ENCODE measurements at regions not wholly inside any gene's neighbourhood (a gene's known extent, or its start where the extent isn't known, plus 50 kb on each side); places are given as distances from the start of the nearest gene placed in this dataset.

GRCh38 chr18:60112369-60112768 is 212.6 kb downstream of the PMAIP1 start:
- no peak overlapping the region for H3K9ac ChIP-seq (ENCODE audit: low read depth, low read length, poor library complexity, severe bottlenecking)
- H3K4me1 ChIP-seq (ENCODE audit: insufficient read depth, low read length, poor library complexity, severe bottlenecking) = no peaks in the 10 kb centered on the region
- no peak for TF ChIP-seq CTCF (conservative IDR thresholded peaks at IDR 0.05; ENCODE audit: low read length)
- TF ChIP-seq EZH2phosphoT487 (IDR thresholded peaks at IDR 0.05; ENCODE audit: borderline replicate concordance) = no peak
- no peak overlapping the region for H2AFZ ChIP-seq (ENCODE audit: low read length)
- no peaks in the 10 kb centered on the region for H3K79me2 ChIP-seq (ENCODE audit: insufficient read depth, low read length)
- H3K36me3 ChIP-seq (ENCODE audit: insufficient read depth, low read length) = no peaks in the 10 kb centered on the region
- H3K27me3 ChIP-seq (ENCODE audit: insufficient read depth, low read length, poor library complexity, severe bottlenecking) = no peaks in the 10 kb centered on the region
- H3K9me3 ChIP-seq (ENCODE audit: insufficient read depth, low read depth, low read length) = no peaks in the 10 kb centered on the region
- no peaks in the 10 kb centered on the region for H4K20me1 ChIP-seq (ENCODE audit: insufficient read depth, low read length, poor library complexity, severe bottlenecking)
- no peak overlapping the region for H3K4me2 ChIP-seq (ENCODE audit: low read depth, low read length, poor library complexity, severe bottlenecking)
- H3K4me3 ChIP-seq (ENCODE audit: low read length, poor library complexity, severe bottlenecking) = no peak overlapping the region
- no peaks in the 10 kb centered on the region for H3K9me2 ChIP-seq (replicated peaks; ENCODE audit: low read depth, low read length)
- H3F3A ChIP-seq (ENCODE audit: low read depth) = no peaks in the 10 kb centered on the region

- H3K9me2 ChIP-seq (replicated peaks; ENCODE audit: low read depth, low read length) = no peaks in the 10 kb centered on the region
- H3K79me2 ChIP-seq (ENCODE audit: insufficient read depth, low read length) = no peaks in the 10 kb centered on the region
- no peak overlapping the region for H3K4me3 ChIP-seq (ENCODE audit: low read length, poor library complexity, severe bottlenecking)
- TF ChIP-seq CTCF (conservative IDR thresholded peaks at IDR 0.05; ENCODE audit: low read length) (no peak), EZH2phosphoT487 (IDR thresholded peaks at IDR 0.05; ENCODE audit: borderline replicate concordance) (no peak)
- no peaks in the 10 kb centered on the region for H3K36me3 ChIP-seq (ENCODE audit: insufficient read depth, low read length)
- H3K4me2 ChIP-seq (ENCODE audit: low read depth, low read length, poor library complexity, severe bottlenecking) = no peak overlapping the region
- H3K4me1 ChIP-seq (ENCODE audit: insufficient read depth, low read length, poor library complexity, severe bottlenecking) = no peaks in the 10 kb centered on the region
- no peak overlapping the region for H3K9ac ChIP-seq (ENCODE audit: low read depth, low read length, poor library complexity, severe bottlenecking)
- no peaks in the 10 kb centered on the region for H3K27me3 ChIP-seq (ENCODE audit: insufficient read depth, low read length, poor library complexity, severe bottlenecking)
- H4K20me1 ChIP-seq (ENCODE audit: insufficient read depth, low read length, poor library complexity, severe bottlenecking) = no peaks in the 10 kb centered on the region
- no peaks in the 10 kb centered on the region for H3F3A ChIP-seq (ENCODE audit: low read depth)
- no peak overlapping the region for H2AFZ ChIP-seq (ENCODE audit: low read length)
- no peaks in the 10 kb centered on the region for H3K9me3 ChIP-seq (ENCODE audit: insufficient read depth, low read depth, low read length)
Observed at GRCh38 chr18:60111525-60111924, 211.7 kb downstream of the PMAIP1 start.

- Histone ChIP-seq H3K79me2 (ENCODE audit: insufficient read depth, low read length) (no peaks in the 10 kb centered on the region), H3K9me2 (replicated peaks; ENCODE audit: low read depth, low read length) (no peaks in the 10 kb centered on the region), H3K27me3 (ENCODE audit: insufficient read depth, low read length, poor library complexity, severe bottlenecking) (no peaks in the 10 kb centered on the region), H3K4me1 (ENCODE audit: insufficient read depth, low read length, poor library complexity, severe bottlenecking) (no peaks in the 10 kb centered on the region), H3F3A (ENCODE audit: low read depth) (no peaks in the 10 kb centered on the region), H3K9ac (ENCODE audit: low read depth, low read length, poor library complexity, severe bottlenecking) (no peak overlapping the region), H3K4me2 (ENCODE audit: low read depth, low read length, poor library complexity, severe bottlenecking) (no peak overlapping the region), H2AFZ (ENCODE audit: low read length) (no peak overlapping the region), H4K20me1 (ENCODE audit: insufficient read depth, low read length, poor library complexity, severe bottlenecking) (no peaks in the 10 kb centered on the region), H3K4me3 (ENCODE audit: low read length, poor library complexity, severe bottlenecking) (no peak overlapping the region), H3K9me3 (ENCODE audit: insufficient read depth, low read depth, low read length) (no peaks in the 10 kb centered on the region), H3K36me3 (ENCODE audit: insufficient read depth, low read length) (no peaks in the 10 kb centered on the region)
- TF ChIP-seq CTCF (conservative IDR thresholded peaks at IDR 0.05; ENCODE audit: low read length) (no peak), EZH2phosphoT487 (IDR thresholded peaks at IDR 0.05; ENCODE audit: borderline replicate concordance) (no peak)
Observed at GRCh38 chr18:60110836-60111235, 211.0 kb downstream of the PMAIP1 start.

Measured in Loucy (cell line).